ENCODE measurements at regions not wholly inside any gene's neighbourhood (a gene's known extent, or its start where the extent isn't known, plus 50 kb on each side); places are given as distances from the start of the nearest gene placed in this dataset.

GRCh38 chr2:128940378-128940777 lies 621.7 kb upstream of the HS6ST1 start:
- TF ChIP-seq CTCF (IDR thresholded peaks at IDR 0.05; ENCODE audit: low read length) (no peak), EZH2 (optimal IDR thresholded peaks at IDR 0.05; ENCODE audit: low read depth, low read length) (no peak), EZH2phosphoT487 (IDR thresholded peaks at IDR 0.05; ENCODE audit: low read length) (no peak)
